Breast epithelium (tissue), 3 donors: ENCODE measurements at regions not wholly inside any gene's neighbourhood (a gene's known extent, or its start where the extent isn't known, plus 50 kb on each side); places are given as distances from the start of the nearest gene placed in this dataset.

Source experiments
- CTCF ChIP-seq, 3 donors: fragments of 450-650 bp; IDR thresholded peaks; one replicate each; pipeline ENCODE4 v1.5.1; 2016 to 2017; ENCODE audit warnings: antibody characterized with exemption in 3 of 3, mild to moderate bottlenecking in 3 of 3, moderate library complexity in 3 of 3
- POLR2A ChIP-seq: fragments of 450-650 bp; IDR thresholded peaks from one replicate; pipeline ENCODE4 v1.6.1; 2016; ENCODE audit warnings: antibody characterized with exemption, mild to moderate bottlenecking, moderate library complexity
- POLR2AphosphoS5 ChIP-seq, 3 donors: sonication (generic); formaldehyde crosslinking; IDR thresholded peaks; one replicate each; pipeline ENCODE4 v1.6.1; 2017; ENCODE audit warnings: antibody characterized with exemption in 3 of 3

- TF ChIP-seq CTCF (IDR thresholded peaks at IDR 0.05) (no peak), POLR2A (no peak), POLR2AphosphoS5 (IDR thresholded peaks at IDR 0.05) (no peak)
Measured at GRCh38 chr14:50049703-50050570, 66.4 kb downstream of the VCPKMT start.
